ENCODE measurements at regions not wholly inside any gene's neighbourhood (a gene's known extent, or its start where the extent isn't known, plus 50 kb on each side); places are given as distances from the start of the nearest gene placed in this dataset.
"Not testable (repeated sequence)": the region's sequence is repeated elsewhere in the genome, so short reads cannot be mapped to it uniquely, and the experiment has no call there.

DNA sequence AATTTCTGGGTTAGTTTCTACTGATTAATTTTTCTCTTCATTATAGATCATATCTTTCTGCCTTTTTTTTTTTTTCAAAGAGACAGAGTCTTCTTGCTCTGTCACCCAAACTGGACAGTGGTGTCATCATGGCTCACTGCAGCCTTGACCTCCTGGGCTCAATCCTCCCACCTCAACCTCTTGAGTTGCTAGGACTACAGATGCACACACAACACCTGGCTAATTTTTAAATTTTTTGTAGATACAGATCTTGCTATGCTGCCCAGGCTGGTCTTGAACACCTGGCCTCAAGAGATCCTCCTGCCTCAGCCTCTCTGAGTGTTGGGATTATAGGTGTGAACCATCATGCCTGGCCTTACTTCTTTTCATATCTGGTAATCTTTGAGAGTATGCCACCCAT lies 73.3 kb upstream of the SLCO2A1 start (continued):
- TF ChIP-seq MXD4 (CRISPR knock-in tag; IDR thresholded peaks at IDR 0.05; ENCODE audit: borderline replicate concordance): no peak

DNA sequence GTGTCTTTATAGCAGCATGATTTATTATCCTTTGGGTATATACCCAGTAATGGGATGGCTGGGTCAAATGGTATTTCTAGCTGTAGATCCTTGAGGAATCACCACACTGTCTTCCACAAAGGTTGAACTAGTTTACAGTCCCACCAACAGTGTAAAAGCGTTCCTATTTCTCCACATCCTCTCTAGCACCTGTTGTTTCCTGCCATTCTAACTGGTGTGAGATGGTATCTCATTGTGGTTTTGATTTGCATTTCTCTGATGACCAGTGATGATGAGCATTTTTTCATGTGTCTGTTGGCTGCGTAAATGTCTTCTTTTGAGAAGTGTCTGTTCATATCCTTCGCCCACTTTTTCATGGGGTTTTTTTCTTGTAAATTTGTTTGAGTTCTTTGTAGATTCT lies 66.5 kb upstream of the SLCO2A1 start:
- H3K4me1 Mint-ChIP-seq; ATAC-seq; CTCF ChIA-PET; POLR2A ChIA-PET; DNase-seq (ENCODE audit: low spot score); H3K27ac Mint-ChIP-seq; H3K4me3 Mint-ChIP-seq: not testable (repeated sequence)
- Mint-ChIP-seq H3K27me3 (ENCODE audit: low read depth) (peaks cover 29% of the 10 kb centered on the region), H3K36me3 (peaks cover 28% of the 10 kb centered on the region), H3K9me3 (peaks cover 48% of the 10 kb centered on the region)

DNA sequence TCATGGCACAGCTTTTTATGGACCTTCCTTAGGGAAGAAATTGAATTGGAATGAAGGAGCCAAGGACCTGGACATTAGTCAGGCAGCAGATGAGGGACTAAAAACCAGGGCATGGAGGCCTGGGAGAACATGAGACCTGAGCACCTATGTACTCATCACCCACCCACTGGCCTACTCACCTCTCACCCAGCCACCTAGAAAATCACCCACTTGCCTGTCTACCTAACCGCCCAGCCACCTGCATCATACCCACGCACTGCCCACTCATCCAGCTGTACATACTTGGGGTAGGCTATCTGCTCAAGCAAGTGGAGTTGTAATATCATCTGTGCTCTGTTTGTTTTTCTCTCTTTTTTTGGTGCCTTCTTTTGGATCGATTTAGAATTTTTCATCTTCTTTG lies 65.3 kb upstream of the SLCO2A1 start:
- peaks cover 17% of the 10 kb centered on the region for H3K27me3 Mint-ChIP-seq (ENCODE audit: low read depth)
- ChIA-PET CTCF (no interaction called here), POLR2A (no interaction called here)
- H3K27ac Mint-ChIP-seq: no peak overlapping the region
- ATAC-seq: no peak
- DNase-seq (ENCODE audit: low spot score): no peak
- peaks cover 36% of the 10 kb centered on the region for H3K9me3 Mint-ChIP-seq
- H3K4me3 Mint-ChIP-seq: no peak overlapping the region
- TF ChIP-seq, protein P1, sequence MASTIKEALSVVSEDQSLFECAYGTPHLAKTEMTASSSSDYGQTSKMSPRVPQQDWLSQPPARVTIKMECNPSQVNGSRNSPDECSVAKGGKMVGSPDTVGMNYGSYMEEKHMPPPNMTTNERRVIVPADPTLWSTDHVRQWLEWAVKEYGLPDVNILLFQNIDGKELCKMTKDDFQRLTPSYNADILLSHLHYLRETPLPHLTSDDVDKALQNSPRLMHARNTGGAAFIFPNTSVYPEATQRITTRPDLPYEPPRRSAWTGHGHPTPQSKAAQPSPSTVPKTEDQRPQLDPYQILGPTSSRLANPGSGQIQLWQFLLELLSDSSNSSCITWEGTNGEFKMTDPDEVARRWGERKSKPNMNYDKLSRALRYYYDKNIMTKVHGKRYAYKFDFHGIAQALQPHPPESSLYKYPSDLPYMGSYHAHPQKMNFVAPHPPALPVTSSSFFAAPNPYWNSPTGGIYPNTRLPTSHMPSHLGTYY (CRISPR knock-in tag; IDR thresholded peaks at IDR 0.05): no peak
- no peak for TF ChIP-seq NR2C2 (CRISPR knock-in tag; IDR thresholded peaks at IDR 0.05)
- TF ChIP-seq OVOL2 (CRISPR knock-in tag; IDR thresholded peaks at IDR 0.05; ENCODE audit: borderline replicate concordance): no peak
- TF ChIP-seq SOX15 (CRISPR knock-in tag; IDR thresholded peaks at IDR 0.05): no peak
- H3K4me1 Mint-ChIP-seq: no peaks in the 10 kb centered on the region
- H3K36me3 Mint-ChIP-seq: peaks cover 15% of the 10 kb centered on the region

DNA sequence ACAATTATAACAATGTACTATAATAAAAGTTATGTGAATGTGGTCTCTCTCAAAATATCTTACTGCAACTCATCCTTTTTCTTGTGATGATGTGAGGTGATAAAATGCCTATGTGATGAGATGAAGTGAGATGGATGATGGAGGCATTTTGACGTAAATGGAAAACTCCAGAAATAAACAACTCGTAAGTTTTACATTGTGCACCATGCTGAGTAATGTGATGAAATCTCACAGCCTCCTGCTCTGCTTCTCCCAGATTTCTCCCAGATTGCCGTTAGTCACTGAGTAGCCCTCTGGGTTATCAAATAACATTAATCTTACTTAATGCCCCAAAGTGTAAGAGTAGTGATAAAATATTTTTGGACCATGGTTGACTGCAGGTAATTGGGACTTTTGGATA lies 64.8 kb upstream of the SLCO2A1 start:
- POLR2A ChIA-PET: no interaction called here
- TF ChIP-seq NFE2L1 (CRISPR knock-in tag; IDR thresholded peaks at IDR 0.05) (no peak), RELA (CRISPR knock-in tag; IDR thresholded peaks at IDR 0.05; ENCODE audit: borderline replicate concordance) (no peak), NR2C2 (CRISPR knock-in tag; IDR thresholded peaks at IDR 0.05) (no peak), IRF2 (CRISPR knock-in tag; IDR thresholded peaks at IDR 0.05; ENCODE audit: borderline replicate concordance, low read depth) (no peak), TCF7 (CRISPR knock-in tag; IDR thresholded peaks at IDR 0.05; ENCODE audit: low read depth) (no peak), NR1H2 (CRISPR knock-in tag; IDR thresholded peaks at IDR 0.05) (no peak), MXD4 (CRISPR knock-in tag; IDR thresholded peaks at IDR 0.05; ENCODE audit: borderline replicate concordance) (no peak), NFATC4 (CRISPR knock-in tag; IDR thresholded peaks at IDR 0.05) (no peak)
- TF ChIP-seq, protein P2, sequence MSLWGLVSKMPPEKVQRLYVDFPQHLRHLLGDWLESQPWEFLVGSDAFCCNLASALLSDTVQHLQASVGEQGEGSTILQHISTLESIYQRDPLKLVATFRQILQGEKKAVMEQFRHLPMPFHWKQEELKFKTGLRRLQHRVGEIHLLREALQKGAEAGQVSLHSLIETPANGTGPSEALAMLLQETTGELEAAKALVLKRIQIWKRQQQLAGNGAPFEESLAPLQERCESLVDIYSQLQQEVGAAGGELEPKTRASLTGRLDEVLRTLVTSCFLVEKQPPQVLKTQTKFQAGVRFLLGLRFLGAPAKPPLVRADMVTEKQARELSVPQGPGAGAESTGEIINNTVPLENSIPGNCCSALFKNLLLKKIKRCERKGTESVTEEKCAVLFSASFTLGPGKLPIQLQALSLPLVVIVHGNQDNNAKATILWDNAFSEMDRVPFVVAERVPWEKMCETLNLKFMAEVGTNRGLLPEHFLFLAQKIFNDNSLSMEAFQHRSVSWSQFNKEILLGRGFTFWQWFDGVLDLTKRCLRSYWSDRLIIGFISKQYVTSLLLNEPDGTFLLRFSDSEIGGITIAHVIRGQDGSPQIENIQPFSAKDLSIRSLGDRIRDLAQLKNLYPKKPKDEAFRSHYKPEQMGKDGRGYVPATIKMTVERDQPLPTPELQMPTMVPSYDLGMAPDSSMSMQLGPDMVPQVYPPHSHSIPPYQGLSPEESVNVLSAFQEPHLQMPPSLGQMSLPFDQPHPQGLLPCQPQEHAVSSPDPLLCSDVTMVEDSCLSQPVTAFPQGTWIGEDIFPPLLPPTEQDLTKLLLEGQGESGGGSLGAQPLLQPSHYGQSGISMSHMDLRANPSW (CRISPR knock-in tag; conservative IDR thresholded peaks at IDR 0.05; ENCODE audit: low read depth): no peak
- TF ChIP-seq, protein P3, sequence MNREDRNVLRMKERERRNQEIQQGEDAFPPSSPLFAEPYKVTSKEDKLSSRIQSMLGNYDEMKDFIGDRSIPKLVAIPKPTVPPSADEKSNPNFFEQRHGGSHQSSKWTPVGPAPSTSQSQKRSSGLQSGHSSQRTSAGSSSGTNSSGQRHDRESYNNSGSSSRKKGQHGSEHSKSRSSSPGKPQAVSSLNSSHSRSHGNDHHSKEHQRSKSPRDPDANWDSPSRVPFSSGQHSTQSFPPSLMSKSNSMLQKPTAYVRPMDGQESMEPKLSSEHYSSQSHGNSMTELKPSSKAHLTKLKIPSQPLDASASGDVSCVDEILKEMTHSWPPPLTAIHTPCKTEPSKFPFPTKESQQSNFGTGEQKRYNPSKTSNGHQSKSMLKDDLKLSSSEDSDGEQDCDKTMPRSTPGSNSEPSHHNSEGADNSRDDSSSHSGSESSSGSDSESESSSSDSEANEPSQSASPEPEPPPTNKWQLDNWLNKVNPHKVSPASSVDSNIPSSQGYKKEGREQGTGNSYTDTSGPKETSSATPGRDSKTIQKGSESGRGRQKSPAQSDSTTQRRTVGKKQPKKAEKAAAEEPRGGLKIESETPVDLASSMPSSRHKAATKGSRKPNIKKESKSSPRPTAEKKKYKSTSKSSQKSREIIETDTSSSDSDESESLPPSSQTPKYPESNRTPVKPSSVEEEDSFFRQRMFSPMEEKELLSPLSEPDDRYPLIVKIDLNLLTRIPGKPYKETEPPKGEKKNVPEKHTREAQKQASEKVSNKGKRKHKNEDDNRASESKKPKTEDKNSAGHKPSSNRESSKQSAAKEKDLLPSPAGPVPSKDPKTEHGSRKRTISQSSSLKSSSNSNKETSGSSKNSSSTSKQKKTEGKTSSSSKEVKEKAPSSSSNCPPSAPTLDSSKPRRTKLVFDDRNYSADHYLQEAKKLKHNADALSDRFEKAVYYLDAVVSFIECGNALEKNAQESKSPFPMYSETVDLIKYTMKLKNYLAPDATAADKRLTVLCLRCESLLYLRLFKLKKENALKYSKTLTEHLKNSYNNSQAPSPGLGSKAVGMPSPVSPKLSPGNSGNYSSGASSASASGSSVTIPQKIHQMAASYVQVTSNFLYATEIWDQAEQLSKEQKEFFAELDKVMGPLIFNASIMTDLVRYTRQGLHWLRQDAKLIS (CRISPR knock-in tag; IDR thresholded peaks at IDR 0.05; ENCODE audit: borderline replicate concordance): no peak
- TF ChIP-seq, protein P4, sequence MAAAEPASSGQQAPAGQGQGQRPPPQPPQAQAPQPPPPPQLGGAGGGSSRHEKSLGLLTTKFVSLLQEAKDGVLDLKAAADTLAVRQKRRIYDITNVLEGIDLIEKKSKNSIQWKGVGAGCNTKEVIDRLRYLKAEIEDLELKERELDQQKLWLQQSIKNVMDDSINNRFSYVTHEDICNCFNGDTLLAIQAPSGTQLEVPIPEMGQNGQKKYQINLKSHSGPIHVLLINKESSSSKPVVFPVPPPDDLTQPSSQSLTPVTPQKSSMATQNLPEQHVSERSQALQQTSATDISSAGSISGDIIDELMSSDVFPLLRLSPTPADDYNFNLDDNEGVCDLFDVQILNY (CRISPR knock-in tag; IDR thresholded peaks at IDR 0.05): no peak
- TF ChIP-seq, protein P5, sequence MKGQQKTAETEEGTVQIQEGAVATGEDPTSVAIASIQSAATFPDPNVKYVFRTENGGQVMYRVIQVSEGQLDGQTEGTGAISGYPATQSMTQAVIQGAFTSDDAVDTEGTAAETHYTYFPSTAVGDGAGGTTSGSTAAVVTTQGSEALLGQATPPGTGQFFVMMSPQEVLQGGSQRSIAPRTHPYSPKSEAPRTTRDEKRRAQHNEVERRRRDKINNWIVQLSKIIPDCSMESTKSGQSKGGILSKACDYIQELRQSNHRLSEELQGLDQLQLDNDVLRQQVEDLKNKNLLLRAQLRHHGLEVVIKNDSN (CRISPR knock-in tag; IDR thresholded peaks at IDR 0.05): no peak
- TF ChIP-seq, protein P6, sequence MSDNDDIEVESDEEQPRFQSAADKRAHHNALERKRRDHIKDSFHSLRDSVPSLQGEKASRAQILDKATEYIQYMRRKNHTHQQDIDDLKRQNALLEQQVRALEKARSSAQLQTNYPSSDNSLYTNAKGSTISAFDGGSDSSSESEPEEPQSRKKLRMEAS (CRISPR knock-in tag; IDR thresholded peaks at IDR 0.05): no peak
- Mint-ChIP-seq H3K36me3 (peaks cover 10% of the 10 kb centered on the region; the same call in 1 of the 2 replicates), H3K4me1 (no peaks in the 10 kb centered on the region), H3K27me3 (ENCODE audit: low read depth) (peaks cover 13% of the 10 kb centered on the region), H3K27ac (no peak overlapping the region), H3K4me3 (no peak overlapping the region), H3K9me3 (peaks cover 31% of the 10 kb centered on the region)
- CTCF ChIA-PET: no interaction called here
- no peak for ATAC-seq
- DNase-seq (ENCODE audit: low spot score): no peak
